HG03469 (cell line): ENCODE measurements at regions not wholly inside any gene's neighbourhood (a gene's known extent, or its start where the extent isn't known, plus 50 kb on each side); places are given as distances from the start of the nearest gene placed in this dataset.

Source experiments
- ATAC-seq: cut with Tn5 transposase; IDR thresholded peaks from one replicate; pipeline ENCODE4 v1.9.1; 2021; ENCODE audit warnings: mild to moderate bottlenecking, moderate library complexity, moderate number of reproducible peaks; ENCODE audit not compliant: unreplicated experiment

DNA sequence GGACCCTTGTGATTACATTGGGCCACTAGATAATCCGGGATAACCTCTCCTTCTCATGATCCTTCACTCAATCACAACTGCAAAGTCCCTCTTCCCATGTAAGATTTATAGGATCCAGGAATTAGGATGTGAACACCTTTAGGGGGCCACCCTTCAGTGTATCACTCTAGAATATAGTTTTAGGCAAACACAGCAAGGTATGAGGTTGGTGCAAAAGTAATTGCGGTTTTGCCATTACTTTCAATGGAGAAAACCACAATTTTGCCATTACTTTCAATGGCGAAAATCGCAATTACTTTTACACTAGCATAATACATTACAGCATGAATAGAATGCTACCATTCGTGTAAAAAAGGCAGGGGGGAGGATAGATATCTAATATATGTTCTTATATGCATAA, 104.0 kb downstream of the BAMBI start:
- ATAC-seq = no peak

DNA sequence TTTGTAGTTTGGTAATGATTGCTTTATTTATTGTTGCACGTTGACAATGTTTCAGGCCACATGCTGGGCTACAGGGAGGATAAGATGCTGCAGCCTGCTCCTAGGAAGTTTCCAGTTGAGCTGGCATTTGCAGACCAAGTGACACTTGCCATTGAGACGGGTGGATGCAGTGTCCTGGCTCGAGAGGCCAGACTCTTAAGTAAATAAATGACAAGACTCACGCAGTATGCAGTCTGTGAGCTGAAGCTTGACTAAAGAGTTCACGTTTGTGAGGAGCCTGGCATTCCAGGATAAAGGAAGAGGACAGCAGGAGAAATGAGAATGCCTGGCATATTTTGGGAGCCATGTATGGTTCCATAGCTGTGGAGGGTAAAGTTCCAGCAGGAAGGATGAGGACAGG, 105.8 kb downstream of the BAMBI start:
- ATAC-seq = no peak

DNA sequence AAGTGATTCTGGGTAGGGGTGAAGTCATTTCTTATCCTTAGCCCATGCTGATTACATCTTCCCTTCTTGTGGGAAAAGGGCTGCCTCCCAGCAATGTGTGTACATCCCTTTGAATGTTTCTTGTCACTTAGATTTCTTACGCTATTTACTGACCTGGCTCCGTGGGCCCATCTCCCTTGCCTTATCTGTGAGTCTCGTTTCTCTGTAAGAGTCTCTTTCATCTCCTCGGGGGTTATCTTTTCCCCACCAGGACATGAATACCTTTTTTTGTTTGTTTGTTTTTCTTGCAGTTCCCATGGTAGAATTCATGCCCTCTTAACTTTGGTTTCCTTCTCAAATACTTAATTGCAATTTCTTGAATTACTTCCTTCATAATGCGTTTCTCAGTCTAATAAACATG, 107.7 kb downstream of the BAMBI start:
- no peak for ATAC-seq

DNA sequence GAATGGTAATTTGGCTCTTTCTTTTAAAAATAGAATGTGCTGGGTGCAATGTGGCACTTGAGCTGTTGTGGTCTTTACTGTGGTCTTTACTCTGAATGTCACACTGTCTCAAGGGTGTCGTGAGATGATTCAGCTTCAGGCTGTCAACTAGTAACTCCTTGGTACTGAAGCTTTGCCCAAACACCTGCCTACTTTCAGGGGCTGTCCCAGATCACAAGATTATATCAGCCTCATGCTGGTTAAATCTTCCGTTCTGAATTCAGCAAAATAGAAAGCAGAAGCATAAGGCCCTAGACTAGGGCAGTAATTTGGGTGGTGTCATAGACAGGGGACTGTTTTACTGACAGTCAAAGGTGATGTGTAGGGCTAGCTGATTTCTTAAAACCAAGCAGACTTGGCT, 110.9 kb downstream of the BAMBI start:
- ATAC-seq = peak; percentile 75

GRCh38 chr10:28788762-28789161, 111.4 kb downstream of the BAMBI start:
- no peak for ATAC-seq

DNA sequence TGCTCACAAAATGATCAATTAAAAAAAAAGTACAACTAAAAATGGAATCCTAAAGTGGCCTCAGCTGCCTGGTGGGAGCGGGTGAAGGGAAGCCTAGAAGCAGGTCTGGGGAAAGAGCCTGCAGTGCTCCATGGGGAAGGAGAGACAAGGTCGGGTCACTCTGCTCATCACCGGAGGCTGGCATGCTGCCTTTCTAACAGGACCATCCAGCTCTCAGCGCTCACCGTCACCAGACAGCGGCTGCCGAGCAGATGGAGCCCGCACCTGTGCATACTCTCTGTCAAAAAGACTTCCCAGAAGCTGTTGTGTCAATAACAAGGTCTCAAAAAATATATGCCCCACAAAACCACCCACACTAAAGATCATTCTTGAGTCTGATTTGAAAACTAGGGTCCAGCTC, 112.8 kb downstream of the BAMBI start:
- no peak for ATAC-seq

GRCh38 chr10:28793482-28793881, 116.2 kb downstream of the BAMBI start:
- no peak for ATAC-seq

GRCh38 chr10:28794986-28795385, 117.7 kb downstream of the BAMBI start:
- no peak for ATAC-seq

DNA sequence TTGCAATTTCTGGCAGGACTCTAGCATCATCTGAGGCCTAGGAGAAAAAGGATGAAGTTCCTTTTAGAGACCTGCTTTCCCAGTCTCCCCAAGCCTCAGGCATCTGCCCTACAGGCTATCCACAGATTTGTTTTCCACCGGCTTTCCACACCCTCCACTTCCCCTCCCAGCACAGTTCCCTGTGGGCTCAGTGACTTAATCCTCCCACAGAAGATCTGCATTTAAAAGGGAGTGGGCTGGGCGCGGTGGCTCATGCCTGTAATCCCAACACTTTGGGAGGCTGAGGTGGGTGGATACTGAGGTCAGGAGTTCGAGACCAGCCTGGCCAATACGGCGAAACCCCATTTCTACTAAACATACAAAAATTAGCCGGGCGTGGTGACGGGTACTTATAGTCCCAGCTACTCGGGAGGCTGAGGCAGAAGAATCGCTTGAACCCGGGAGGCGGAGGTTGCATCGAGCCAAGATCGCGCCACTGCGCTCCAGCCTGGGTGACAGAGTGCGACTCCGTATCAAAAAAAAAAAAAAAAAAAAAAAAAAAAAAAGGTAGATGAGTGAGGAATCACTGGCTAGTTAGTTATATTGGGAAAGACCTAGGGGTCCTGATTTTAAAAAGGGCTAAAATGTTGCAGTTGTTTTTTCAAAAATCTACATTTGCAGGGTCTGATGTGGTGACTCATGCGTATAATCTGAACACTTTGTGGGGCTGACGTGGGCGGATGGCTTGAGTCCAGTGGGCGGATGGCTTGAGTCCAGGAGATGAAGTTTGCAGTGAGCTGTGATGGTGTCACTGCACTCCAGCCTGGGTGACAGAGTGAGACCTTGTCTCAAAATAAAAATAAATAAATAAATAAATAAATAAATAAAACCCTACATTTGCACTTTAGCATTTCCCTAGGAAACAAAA, 119.5 kb downstream of the BAMBI start:
- ATAC-seq = no peak

DNA sequence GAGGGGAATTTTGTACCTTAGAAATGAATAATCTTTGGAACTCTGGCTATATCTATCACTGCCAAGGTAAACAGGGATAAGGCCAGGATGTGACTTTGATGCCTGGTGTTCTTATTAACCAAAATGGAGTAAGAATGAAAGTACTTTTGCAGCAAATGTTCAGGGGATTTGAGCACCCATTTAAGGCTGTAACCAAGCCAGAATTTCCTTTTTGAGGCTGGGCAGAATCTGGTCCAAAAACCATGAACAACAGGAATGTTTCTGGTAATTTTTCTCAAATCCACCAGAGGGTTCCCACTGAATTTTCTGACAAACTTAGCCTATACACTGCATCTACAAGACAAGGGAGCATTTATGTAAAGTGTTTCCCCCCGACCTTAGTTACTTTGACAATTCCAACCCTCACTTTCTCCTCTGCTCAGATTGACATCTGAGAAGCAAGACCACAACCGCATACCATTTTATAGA, 120.6 kb downstream of the BAMBI start:
- no peak for ATAC-seq

DNA sequence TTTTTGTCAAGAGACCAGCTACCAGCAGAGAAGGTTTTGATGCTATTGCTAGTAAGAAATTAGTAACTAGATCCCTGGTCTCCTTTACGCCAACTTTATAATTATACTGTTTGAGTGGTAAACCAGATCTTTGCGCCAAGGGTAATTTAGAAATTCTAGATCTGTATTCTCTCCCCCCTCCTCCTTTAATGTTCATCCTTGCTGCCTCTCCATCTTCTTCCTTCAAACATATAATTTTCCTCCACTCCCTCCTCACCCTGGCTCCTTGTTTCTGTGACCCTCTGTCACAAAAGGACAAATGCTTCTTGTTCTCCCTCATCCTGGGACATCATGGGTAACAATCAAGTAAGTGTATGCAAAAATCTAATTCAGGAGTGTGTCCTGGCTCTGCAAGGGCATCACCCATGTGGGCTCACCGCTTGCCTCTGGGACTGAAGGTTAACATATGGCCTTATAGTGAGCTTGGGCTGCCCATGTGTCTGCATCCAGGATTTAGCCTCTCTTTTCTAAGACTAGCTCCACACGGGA, 121.2 kb downstream of the BAMBI start:
- no peak for ATAC-seq

GRCh38 chr10:28798964-28799363, 121.6 kb downstream of the BAMBI start:
- no peak for ATAC-seq

DNA sequence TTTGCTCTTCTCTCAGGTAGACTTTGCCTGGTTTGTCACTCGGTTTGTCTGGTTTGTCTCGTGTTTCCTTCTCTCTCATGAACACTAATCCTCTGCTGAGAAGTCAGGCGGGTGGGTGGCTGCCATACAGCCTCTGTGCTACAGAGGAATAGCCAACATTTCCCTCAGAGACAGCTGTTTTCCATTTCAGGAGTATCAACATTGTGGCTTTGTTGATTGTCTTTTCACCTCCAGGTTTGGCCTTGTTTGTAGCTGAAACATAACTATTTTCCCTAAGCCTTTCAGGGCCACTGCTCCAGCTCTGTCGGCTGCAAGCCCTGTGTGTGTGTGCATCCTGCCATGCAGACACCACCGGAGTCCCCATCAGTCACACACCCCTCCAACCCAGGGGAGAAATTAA, 122.8 kb downstream of the BAMBI start:
- ATAC-seq = no peak

GRCh38 chr10:28801247-28801646, 123.9 kb downstream of the BAMBI start:
- no peak for ATAC-seq

- ATAC-seq = no peak
Observed at GRCh38 chr10:28801869-28802268, 124.5 kb downstream of the BAMBI start.

GRCh38 chr10:28805390-28805789, 128.1 kb downstream of the BAMBI start:
- ATAC-seq = no peak

DNA sequence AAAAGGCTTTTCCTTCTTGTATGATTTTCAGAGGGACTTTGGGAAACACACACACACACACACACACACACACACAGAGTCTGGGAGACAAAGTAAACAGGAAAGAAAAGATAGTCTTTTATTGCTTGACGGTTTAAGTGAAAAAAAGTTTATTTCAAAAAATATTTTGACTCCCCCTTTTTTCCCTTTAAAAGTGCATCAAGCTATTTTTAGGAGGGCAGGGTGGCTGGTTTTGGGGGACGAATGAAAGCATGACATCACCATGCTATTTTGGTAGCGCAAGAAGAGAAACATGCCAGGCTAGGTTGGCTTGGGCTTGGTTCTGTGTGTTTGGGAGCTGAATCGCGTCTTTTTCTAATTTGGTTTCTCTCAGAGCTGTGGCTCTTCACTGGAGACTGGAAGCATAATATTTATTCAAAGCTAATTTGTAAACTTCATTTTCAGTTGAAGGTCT, 129.2 kb downstream of the BAMBI start:
- ATAC-seq = no peak

DNA sequence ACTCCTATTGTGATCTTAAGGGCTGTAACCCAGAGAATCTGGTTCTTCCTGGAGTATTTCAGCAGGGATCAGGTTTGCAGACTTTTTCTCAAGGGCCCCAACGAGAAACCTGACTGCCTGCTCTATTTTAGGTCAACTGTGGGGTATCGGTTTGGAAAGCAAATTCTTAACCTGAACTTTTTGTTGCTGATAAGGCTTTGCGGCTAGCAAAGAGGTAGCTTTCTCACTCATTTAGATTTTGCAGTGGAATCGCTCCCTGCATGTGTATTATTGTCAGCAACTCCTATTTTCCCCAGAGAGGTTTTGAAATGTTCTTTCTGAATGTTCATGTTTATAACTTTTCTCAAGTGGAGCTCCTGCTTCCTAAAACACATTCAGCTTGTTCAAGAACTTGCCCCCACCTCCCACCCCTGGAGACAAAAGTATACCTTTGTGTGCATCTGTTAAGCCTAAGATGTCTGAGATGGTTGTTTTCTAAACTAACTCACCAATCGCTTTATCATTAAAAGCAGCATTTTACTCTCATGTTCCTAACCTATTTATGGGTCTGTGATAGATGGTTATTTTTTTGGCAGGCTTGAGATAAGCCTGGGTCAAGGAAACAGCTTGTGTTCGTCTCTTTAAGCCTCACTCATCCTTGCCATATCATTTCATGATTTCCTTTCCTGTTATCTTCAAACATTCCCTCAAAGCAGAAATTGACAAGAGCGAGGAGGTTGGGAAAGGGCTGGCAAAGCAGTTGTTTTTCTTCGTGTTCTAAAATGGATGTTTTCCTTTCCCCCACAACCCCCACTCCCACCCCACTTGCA, 129.8 kb downstream of the BAMBI start:
- no peak for ATAC-seq

DNA sequence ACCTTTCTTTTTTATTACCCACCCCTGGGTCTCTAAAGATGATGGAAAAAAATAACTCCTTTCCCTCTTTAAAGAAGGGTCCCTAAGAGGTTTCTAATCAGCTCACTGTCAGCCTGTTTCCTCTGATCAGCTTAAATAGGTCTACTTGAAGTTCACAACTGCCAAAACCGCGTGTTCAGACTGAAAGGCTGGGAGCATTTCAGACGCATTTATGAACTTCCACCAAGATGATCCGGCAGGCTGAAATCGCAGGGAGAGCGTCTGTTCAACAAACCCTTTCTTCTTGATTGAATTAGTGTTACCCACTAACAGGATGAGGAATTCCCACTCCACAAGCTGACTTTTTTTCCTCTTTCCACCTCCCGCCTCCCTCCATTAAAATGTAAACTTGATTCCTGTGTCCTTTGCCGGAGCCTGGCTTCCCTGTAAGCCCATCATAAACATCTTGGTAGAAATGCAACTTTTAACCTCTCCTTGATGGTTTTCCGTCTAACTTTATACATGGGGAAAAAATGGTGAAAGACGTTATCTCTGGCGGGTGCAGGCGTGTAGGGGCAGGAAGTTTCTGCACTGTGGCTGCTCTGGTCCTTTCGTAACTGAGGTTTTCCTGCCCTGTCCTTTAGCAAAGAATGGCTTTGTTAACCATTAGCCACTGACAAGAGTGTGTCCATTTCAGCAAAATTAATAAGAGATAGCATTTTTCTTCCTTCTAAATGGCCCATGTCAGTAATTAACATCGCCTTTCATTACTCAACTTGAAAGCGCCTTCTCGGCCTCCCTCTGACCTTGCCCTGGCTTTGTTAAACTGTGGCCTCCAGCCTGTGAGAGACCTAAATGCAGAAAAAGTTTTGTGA, 130.7 kb downstream of the BAMBI start:
- no peak for ATAC-seq

DNA sequence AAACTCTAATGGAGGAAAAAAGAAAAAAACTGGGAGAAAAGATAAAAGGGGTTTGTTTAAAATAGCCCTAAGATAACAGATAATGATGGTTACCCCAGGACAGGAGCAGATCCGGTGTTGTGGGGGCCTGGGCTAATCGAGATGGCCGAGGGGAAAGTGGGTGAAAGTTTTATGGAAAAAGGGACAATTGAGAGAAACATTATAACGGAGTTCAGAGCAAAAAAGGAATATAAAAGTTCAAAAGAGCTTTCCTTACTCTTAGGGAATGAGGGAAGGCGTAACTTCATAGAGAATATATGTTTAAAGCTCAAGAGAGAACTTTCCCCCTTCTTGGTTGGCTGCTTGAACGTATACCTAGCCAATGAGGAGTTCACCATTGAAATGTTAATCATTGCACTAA, 131.4 kb downstream of the BAMBI start:
- ATAC-seq = no peak
